ENCODE measurements at regions not wholly inside any gene's neighbourhood (a gene's known extent, or its start where the extent isn't known, plus 50 kb on each side); places are given as distances from the start of the nearest gene placed in this dataset.

DNA sequence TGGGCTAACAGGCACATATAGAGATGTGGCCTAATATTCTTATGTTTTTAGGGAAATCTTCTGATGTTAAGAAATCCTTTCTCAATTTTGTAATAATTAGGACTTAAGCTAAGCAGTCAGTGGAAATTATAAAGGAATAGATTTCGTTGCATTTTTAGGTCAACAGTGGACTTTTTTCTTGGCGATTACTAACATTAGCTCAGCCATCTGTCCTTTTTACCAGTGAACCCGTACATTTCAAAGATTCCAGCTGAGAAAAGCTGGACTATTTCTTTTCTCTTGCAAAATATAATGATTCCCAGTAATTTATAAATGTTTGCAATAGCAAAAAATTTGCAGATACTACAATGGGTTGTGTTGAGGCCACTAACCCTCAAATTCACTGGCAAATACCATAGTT is 54.9 kb upstream of the CA10 start:
- TF ChIP-seq POLR2A (IDR thresholded peaks at IDR 0.05) = no peak
- TF ChIP-seq, protein P1, sequence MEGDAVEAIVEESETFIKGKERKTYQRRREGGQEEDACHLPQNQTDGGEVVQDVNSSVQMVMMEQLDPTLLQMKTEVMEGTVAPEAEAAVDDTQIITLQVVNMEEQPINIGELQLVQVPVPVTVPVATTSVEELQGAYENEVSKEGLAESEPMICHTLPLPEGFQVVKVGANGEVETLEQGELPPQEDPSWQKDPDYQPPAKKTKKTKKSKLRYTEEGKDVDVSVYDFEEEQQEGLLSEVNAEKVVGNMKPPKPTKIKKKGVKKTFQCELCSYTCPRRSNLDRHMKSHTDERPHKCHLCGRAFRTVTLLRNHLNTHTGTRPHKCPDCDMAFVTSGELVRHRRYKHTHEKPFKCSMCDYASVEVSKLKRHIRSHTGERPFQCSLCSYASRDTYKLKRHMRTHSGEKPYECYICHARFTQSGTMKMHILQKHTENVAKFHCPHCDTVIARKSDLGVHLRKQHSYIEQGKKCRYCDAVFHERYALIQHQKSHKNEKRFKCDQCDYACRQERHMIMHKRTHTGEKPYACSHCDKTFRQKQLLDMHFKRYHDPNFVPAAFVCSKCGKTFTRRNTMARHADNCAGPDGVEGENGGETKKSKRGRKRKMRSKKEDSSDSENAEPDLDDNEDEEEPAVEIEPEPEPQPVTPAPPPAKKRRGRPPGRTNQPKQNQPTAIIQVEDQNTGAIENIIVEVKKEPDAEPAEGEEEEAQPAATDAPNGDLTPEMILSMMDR (IDR thresholded peaks at IDR 0.05) = no peak
- no peak for TF ChIP-seq POLR2AphosphoS5 (IDR thresholded peaks at IDR 0.05; ENCODE audit: insufficient read depth in 1 of 2, low read depth in 1 of 2)

All from vagina (tissue), 2 donors.